Pancreas (tissue), 10 donors: ENCODE measurements at regions not wholly inside any gene's neighbourhood (a gene's known extent, or its start where the extent isn't known, plus 50 kb on each side); places are given as distances from the start of the nearest gene placed in this dataset.

Experiments used
- ATAC-seq, 4 donors: fragments of 200-7000 bp; cut with Tn5 transposase; one replicate each; pipeline versions ENCODE4 v1.8.0 to v1.9.1; 2020; ENCODE audit warnings: mild to moderate bottlenecking in 4 of 4, moderate library complexity in 4 of 4
- DNase-seq, 6 donors: peaks; one replicate each; pipeline ENCODE4 v3.0.0-alpha.2; 2020
- FAIRE-seq: peaks from 2 replicates; lab custom pipeline; 2012; peaks lifted over from hg19 to GRCh38; lab: Jason Lieb, UNC
- H3K27ac ChIP-seq, 4 donors: fragments of 200-600 bp; sonication (generic); 1 replicate in 3 of 4; 2 replicates in 1 of 4; pipeline versions ENCODE4 v1.5.0 to v1.8.0; 2020
- H3K27me3 ChIP-seq, 4 donors: fragments of 200-600 bp; one replicate each; pipeline ENCODE4 v1.8.0; 2021
- H3K36me3 ChIP-seq, 3 donors: fragments of 200-600 bp; sonication (generic) in 1 of 3; one replicate each; pipeline versions ENCODE4 v1.5.0 to v1.8.0; 2020 to 2021
- H3K4me1 ChIP-seq, 3 donors: fragments of 200-600 bp; one replicate each; pipeline ENCODE4 v1.8.0; 2021
- H3K4me3 ChIP-seq, 4 donors: fragments of 200-600 bp; sonication (generic) in 2 of 4; one replicate each; pipeline versions ENCODE4 v1.5.0 to v1.8.0; 2020 to 2021
- H3K9me3 ChIP-seq, 4 donors: fragments of 200-600 bp; one replicate each; pipeline ENCODE4 v1.8.0; 2021
- CTCF ChIP-seq, 4 donors: fragments of 200-600 bp; sonication (generic) in 3 of 4; IDR thresholded peaks; one replicate each; pipeline versions ENCODE4 v1.5.0 to v1.8.0; 2021; ENCODE audit warnings: antibody characterized with exemption in 4 of 4
- WGBS, 2 donors: extraction: QIAGEN DNeasy Blood & Tissue Kit; methylation state at CpG; one replicate each; pipeline ENCODE4 v1.1.7; 2013; 5-methylcytosine and 5-hydroxymethylcytosine counted together
- intact Hi-C, 3 donors: fragments of 100-400 bp; cut with DNase I; formaldehyde crosslinking; loops; one replicate each; pipeline versions ENCODE4 v1.11.1 to v1.14.2; 2022
- donor health status: healthy with polysubstance abuse.
- donor health status: DM: no; HTN: no; CAD: no; lungs with moderate emphysema.
- donor health status: DM: no; HTN: no; CAD: no.
- donor health status: control.
- donor health status: control.
- donor health status: Bipolar disorder and iron deficiency.
- donor health status: DM: yes; HTN: yes; CAD: no.
- donor health status: DM: no; HTN: no; CAD: no.
- donor health status: DM: no; HTN: no; CAD: no.
- donor health status: DM: yes; HTN: yes; CAD: no.

- no peak for DNase-seq
- H3K27me3 ChIP-seq = peaks cover 0 to 3% (median 0%) of the 10 kb centered on the region in 4 donors
- H3K27ac ChIP-seq = no peak overlapping the region
- no peaks in the 10 kb centered on the region for H3K36me3 ChIP-seq
- WGBS, 2 donors = 62 to 77% methylated on average over 9 of the region's 9 CpGs
- intact Hi-C loops = no loop called here
- ATAC-seq = no peak
- H3K4me1 ChIP-seq = no peaks in the 10 kb centered on the region
- no peak for TF ChIP-seq CTCF (IDR thresholded peaks at IDR 0.05)
- no peak for FAIRE-seq
- H3K4me3 ChIP-seq = no peak overlapping the region
- H3K9me3 ChIP-seq = no peaks in the 10 kb centered on the region
Measured at GRCh38 chr2:118295592-118296390, 207.5 kb downstream of the INSIG2 start.

GRCh38 chr2:118294063-118294462 lies 205.8 kb downstream of the INSIG2 start:
- Histone ChIP-seq H3K27ac (no peak overlapping the region), H3K4me1 (no peaks in the 10 kb centered on the region), H3K27me3 (peaks cover 0 to 3% (median 0%) of the 10 kb centered on the region in 4 donors), H3K36me3 (no peaks in the 10 kb centered on the region), H3K9me3 (no peaks in the 10 kb centered on the region), H3K4me3 (no peak overlapping the region)
- 86 to 95% methylated on average over 1 of the region's 1 CpG for WGBS, 2 donors
- no peak for ATAC-seq
- no peak for TF ChIP-seq CTCF (IDR thresholded peaks at IDR 0.05)
- intact Hi-C loops = no loop called here
- DNase-seq = no peak
- no peak for FAIRE-seq

- intact Hi-C loops = no loop called here
- Histone ChIP-seq H3K4me1 (no peaks in the 10 kb centered on the region), H3K9me3 (no peaks in the 10 kb centered on the region), H3K27me3 (peaks cover 0 to 3% (median 0%) of the 10 kb centered on the region in 4 donors), H3K36me3 (no peaks in the 10 kb centered on the region), H3K4me3 (no peak overlapping the region), H3K27ac (no peak overlapping the region)
- no peak for DNase-seq
- no peak for ATAC-seq
- no peak for FAIRE-seq
- no peak for TF ChIP-seq CTCF (IDR thresholded peaks at IDR 0.05)
- WGBS, 2 donors = 40 to 57% methylated on average over 2 of the region's 2 CpGs
Measured at GRCh38 chr2:118292991-118293390, 204.7 kb downstream of the INSIG2 start.

GRCh38 chr2:118291251-118291880 lies 203.1 kb downstream of the INSIG2 start:
- ATAC-seq (no peak), FAIRE-seq (no peak), DNase-seq (no peak)
- 68% methylated on average over 3 of the region's 3 CpGs for WGBS, 2 donors
- no peaks in the 10 kb centered on the region for H3K4me1 ChIP-seq
- peaks cover 0 to 3% (median 0%) of the 10 kb centered on the region in 4 donors for H3K27me3 ChIP-seq
- H3K27ac ChIP-seq = no peak overlapping the region
- no peak overlapping the region for H3K4me3 ChIP-seq
- no peaks in the 10 kb centered on the region for H3K36me3 ChIP-seq
- intact Hi-C loops = no loop called here
- no peak for TF ChIP-seq CTCF (IDR thresholded peaks at IDR 0.05)
- H3K9me3 ChIP-seq = no peaks in the 10 kb centered on the region
